ENCODE measurements at regions not wholly inside any gene's neighbourhood (a gene's known extent, or its start where the extent isn't known, plus 50 kb on each side); places are given as distances from the start of the nearest gene placed in this dataset.

DNA sequence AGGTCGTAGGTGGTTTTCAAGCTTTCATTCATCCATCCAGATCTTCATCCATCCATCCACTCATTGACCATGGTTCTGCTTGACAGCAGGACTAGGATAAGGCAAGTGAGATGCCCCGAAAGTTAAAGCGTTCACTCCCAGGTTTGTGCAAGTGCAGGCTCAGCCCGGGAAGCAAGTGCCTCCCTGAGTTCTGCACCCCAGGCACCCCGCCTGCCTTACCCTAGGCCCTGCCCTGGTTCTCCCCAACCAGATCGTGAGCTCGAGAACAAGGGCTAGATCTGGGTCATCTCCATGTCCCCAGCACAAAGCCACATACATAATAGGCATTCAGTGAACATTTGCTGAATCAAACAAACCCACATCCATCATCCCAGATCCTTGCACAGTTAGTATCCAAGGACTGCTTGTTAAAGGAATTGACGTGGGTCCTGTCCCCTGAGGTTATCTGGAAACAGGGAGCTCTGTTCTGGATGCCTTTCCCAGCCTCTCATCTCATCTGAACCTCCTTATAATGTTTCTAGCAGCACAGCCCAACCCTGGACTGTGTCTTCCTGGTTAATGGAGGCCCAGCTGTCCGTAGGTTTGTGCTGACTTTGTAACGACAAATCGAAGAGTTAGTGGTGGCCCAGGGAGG lies 116.1 kb upstream of the GPC1 start:
- no peak for FAIRE-seq
- TF ChIP-seq SPI1 (IDR thresholded peaks at IDR 0.05; ENCODE audit: low read depth, low read length) (no peak), POLR2A (IDR thresholded peaks at IDR 0.05; ENCODE audit: low read depth, low read length) (no peak), POU2F2 (IDR thresholded peaks at IDR 0.05; ENCODE audit: low read depth, low read length) (no peak), PAX5 (IDR thresholded peaks at IDR 0.05; ENCODE audit: insufficient read depth, low read length, severe bottlenecking) (no peak), POLR2AphosphoS5 (IDR thresholded peaks at IDR 0.05; ENCODE audit: low read depth, low read length) (no peak), TAF1 (IDR thresholded peaks at IDR 0.05; ENCODE audit: low read depth, low read length) (no peak)
- no peak for DNase-seq (ENCODE audit: insufficient read length, low spot score)

DNA sequence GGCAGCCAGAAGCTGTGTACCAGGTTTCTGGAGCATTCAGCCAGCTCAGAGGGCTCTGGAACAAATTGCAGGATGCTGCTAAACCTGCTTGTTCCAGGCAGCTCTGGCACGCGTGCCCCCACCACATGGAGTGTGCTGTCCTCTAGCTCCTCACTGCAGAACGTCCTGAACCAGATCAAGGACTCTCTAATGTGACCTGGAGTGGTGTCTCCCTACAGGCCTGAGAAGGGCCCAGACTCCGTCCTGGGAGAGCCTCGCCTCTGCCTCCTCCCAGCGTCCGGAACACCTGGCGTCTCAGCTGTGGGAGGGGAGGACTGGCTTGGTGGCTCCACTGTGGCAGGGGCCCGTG lies 115.6 kb upstream of the GPC1 start:
- no peak for DNase-seq (ENCODE audit: insufficient read length, low spot score)
- FAIRE-seq: no peak
- no peak for TF ChIP-seq TAF1 (IDR thresholded peaks at IDR 0.05; ENCODE audit: low read depth, low read length)
- no peak for TF ChIP-seq SPI1 (IDR thresholded peaks at IDR 0.05; ENCODE audit: low read depth, low read length)
- TF ChIP-seq PAX5 (IDR thresholded peaks at IDR 0.05; ENCODE audit: insufficient read depth, low read length, severe bottlenecking): no peak
- TF ChIP-seq POLR2A (IDR thresholded peaks at IDR 0.05; ENCODE audit: low read depth, low read length): no peak
- TF ChIP-seq POU2F2 (IDR thresholded peaks at IDR 0.05; ENCODE audit: low read depth, low read length): no peak
- no peak for TF ChIP-seq POLR2AphosphoS5 (IDR thresholded peaks at IDR 0.05; ENCODE audit: low read depth, low read length)

DNA sequence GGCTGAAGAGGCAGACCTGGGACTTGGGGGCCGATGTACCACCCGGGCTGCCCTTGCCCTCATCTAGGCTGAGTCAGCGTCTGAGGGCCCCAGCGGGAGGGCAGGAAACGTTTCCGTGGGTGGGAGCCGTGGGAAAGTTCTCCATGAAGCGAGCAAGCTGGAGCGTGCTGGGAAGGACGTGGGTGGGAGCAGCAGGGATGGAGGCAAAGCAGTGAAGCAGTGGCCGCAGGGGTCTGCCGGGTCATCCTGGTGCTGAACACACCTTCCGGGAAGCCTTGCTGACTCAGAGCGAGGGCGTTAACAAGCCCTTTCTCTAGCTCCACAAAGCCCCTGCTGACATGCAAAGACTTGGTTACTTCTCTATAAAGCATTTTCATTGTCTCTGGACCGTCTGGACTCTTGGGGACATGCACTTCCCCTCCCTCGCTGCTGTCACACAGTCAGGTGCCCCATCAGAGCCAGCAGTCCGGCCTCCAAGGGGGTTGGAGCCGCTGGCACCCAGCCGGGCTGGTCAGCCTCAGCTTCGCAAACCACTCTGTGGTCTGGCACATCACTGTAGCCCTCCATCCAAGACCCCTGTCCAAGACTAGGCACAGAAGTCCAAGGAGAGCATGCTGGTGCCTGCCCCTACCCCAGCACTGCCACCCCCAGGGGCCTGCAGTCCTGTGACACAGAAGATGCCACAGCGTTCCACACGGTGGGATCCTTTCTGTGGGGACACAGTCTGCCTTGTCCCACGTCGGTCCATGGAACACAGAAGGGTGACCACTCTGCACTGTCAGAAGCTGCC lies 115.1 kb upstream of the GPC1 start:
- TF ChIP-seq PAX5 (IDR thresholded peaks at IDR 0.05; ENCODE audit: insufficient read depth, low read length, severe bottlenecking) (no peak), POLR2AphosphoS5 (IDR thresholded peaks at IDR 0.05; ENCODE audit: low read depth, low read length) (no peak), POLR2A (IDR thresholded peaks at IDR 0.05; ENCODE audit: low read depth, low read length) (no peak), POU2F2 (IDR thresholded peaks at IDR 0.05; ENCODE audit: low read depth, low read length) (no peak), TAF1 (IDR thresholded peaks at IDR 0.05; ENCODE audit: low read depth, low read length) (no peak), SPI1 (IDR thresholded peaks at IDR 0.05; ENCODE audit: low read depth, low read length) (no peak)
- no peak for FAIRE-seq
- DNase-seq (ENCODE audit: insufficient read length, low spot score): no peak

DNA sequence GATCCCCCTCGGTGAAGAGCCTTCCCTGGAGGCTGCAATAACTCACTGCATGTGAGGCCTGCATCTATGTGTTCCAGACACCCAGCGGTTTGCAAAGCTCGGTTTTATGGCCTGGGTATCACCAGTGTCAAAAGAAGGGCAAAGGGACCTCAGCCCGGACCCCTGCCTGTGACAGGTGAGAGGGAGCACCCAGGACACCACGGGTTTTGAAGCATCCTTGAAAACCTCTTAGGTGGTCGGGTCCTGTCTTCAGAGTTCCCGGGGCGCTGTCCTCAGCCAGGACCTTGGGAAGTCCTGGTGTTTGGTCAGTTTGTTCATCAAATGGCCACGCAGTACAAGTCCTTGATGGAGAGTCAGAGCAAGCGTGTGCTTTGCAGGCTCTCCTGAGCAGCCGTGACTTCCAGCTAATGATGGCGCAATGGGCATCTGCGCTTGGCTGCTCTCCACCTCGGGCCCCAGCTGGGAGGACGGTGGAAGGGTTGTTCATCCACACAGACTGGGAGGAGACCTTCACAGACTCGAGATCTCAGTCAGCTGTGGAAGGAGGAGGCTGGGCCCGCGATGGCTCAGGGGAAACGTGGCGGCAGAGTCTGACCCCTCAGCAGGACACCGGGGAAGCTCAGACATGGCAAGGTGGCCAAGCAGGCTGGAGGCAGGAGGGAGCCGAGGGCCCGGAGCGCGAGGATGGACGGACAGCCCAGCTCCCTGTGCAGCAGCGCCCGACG lies 113.1 kb upstream of the GPC1 start:
- DNase-seq (ENCODE audit: insufficient read length, low spot score): no peak

DNA sequence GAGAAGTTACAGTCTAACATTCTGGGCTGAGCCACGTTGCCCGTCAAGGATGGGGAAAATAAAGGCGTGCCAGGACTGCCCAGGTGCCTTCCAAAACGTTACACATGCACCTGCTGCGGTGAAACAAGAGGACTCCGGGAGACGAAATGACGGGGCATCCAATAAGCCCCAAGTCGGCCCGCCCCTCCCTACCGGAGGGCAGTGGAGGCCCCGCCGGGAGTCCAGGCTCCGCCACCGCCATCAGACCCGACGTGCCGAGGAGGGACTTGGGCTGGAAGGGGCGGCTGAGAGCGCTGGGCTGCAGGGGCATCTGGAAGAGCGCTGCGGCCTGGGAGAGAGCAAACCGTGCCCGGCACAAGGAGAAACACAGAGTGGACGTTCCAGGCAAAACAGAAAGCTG lies 112.5 kb upstream of the GPC1 start:
- DNase-seq (ENCODE audit: insufficient read length, low spot score): no peak
- TF ChIP-seq TAF1 (IDR thresholded peaks at IDR 0.05; ENCODE audit: low read depth, low read length) (no peak), POLR2A (IDR thresholded peaks at IDR 0.05; ENCODE audit: low read depth, low read length) (no peak), SPI1 (IDR thresholded peaks at IDR 0.05; ENCODE audit: low read depth, low read length) (no peak)
- no peak for FAIRE-seq

More for the DNA sequence above, 113.1 kb upstream of the GPC1 start:
- no peak for TF ChIP-seq PAX5 (IDR thresholded peaks at IDR 0.05; ENCODE audit: insufficient read depth, low read length, severe bottlenecking)
- no peak for TF ChIP-seq SPI1 (IDR thresholded peaks at IDR 0.05; ENCODE audit: low read depth, low read length)
- TF ChIP-seq POLR2A (IDR thresholded peaks at IDR 0.05; ENCODE audit: low read depth, low read length): no peak
- no peak for TF ChIP-seq POU2F2 (IDR thresholded peaks at IDR 0.05; ENCODE audit: low read depth, low read length)
- no peak for TF ChIP-seq POLR2AphosphoS5 (IDR thresholded peaks at IDR 0.05; ENCODE audit: low read depth, low read length)
- no peak for TF ChIP-seq TAF1 (IDR thresholded peaks at IDR 0.05; ENCODE audit: low read depth, low read length)
- FAIRE-seq: no peak

DNA sequence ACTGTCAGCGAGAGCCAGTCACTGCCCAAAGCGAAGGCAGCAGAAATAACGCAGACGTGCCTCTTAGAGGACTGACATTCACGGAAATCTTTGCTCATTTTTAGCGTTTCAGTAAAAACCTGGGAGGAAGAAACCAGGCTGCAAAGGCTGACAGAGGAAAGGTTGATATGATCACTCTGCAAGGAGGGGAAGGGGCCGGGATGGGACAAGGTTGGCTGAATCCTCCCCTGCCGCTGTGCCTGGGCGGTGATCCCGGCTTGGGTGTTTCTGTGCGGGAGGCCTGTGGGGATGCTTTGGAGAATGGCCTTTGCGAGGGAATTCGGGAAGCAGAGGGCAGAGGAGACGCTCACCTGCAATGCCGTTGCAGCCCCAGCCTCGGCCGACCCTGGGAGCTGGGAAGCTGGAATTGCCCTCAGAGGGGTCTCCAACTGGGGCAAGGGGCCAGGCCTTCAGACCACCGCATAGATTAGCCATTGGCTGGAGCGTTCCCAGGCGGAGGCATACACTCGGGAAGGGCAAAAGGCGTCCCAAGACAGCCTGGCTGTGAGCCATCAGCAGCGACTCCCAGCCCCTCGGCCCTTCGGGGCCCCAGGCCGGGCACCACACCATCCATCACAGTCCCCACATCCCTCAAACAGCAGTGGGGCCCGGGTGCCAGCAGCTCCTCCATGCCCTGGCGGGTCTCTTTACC lies 111.7 kb upstream of the GPC1 start:
- DNase-seq (ENCODE audit: insufficient read length, low spot score): no peak
- no peak for TF ChIP-seq POU2F2 (IDR thresholded peaks at IDR 0.05; ENCODE audit: low read depth, low read length)
- no peak for TF ChIP-seq POLR2A (IDR thresholded peaks at IDR 0.05; ENCODE audit: low read depth, low read length)
- TF ChIP-seq TAF1 (IDR thresholded peaks at IDR 0.05; ENCODE audit: low read depth, low read length): no peak
- TF ChIP-seq POLR2AphosphoS5 (IDR thresholded peaks at IDR 0.05; ENCODE audit: low read depth, low read length): no peak
- no peak for TF ChIP-seq SPI1 (IDR thresholded peaks at IDR 0.05; ENCODE audit: low read depth, low read length)
- no peak for TF ChIP-seq PAX5 (IDR thresholded peaks at IDR 0.05; ENCODE audit: insufficient read depth, low read length, severe bottlenecking)
- no peak for FAIRE-seq

DNA sequence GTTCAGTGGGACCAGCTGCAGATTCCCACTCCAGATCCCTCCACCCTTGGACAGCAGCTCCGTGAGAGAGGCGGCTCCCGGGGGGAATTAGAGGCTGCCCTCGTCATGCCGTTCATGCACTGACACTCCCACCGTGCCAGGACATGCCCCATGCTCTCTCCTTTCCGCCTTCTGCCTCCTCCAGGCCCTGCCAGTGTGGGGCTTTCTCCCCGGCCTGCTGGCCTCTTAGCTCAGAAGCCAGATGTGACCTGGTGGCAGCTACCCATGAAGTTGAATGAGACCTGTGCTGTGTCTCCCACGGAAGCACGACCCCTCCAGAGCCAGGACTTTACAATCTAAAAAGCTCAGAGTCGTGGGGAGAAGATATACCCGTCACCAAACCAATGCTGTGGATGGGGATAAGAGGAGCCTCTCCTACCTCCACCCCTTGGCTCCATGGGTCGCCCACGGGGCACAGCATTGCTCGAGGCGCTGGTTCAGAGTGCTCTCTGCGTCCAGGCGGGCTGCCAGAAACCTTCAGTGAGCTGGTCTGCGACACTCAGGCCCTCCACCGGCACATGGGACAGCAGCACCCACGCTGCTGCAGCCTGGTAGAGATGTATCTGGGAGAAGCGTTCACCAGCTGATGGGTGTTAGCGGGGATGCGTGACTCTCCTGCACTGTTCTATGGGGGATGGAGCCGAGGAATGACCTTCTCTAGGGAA lies 111.0 kb upstream of the GPC1 start:
- FAIRE-seq (no peak), DNase-seq (ENCODE audit: insufficient read length, low spot score) (no peak)
- TF ChIP-seq POU2F2 (IDR thresholded peaks at IDR 0.05; ENCODE audit: low read depth, low read length): no peak
- TF ChIP-seq TAF1 (IDR thresholded peaks at IDR 0.05; ENCODE audit: low read depth, low read length): no peak
- TF ChIP-seq POLR2AphosphoS5 (IDR thresholded peaks at IDR 0.05; ENCODE audit: low read depth, low read length): no peak
- no peak for TF ChIP-seq SPI1 (IDR thresholded peaks at IDR 0.05; ENCODE audit: low read depth, low read length)
- no peak for TF ChIP-seq PAX5 (IDR thresholded peaks at IDR 0.05; ENCODE audit: insufficient read depth, low read length, severe bottlenecking)
- TF ChIP-seq POLR2A (IDR thresholded peaks at IDR 0.05; ENCODE audit: low read depth, low read length): no peak
